Upper lobe of right lung (tissue), 1 donor: ENCODE measurements at regions not wholly inside any gene's neighbourhood (a gene's known extent, or its start where the extent isn't known, plus 50 kb on each side); places are given as distances from the start of the nearest gene placed in this dataset.

Experiments
- ATAC-seq: fragments of 200-7000 bp; cut with Tn5 transposase; one replicate; pipeline ENCODE4 v1.9.1; 2020; ENCODE audit warnings: mild to moderate bottlenecking, moderate library complexity
- DNase-seq: peaks from one replicate; pipeline ENCODE4 v3.0.0-alpha.2; 2020
- H3K27ac ChIP-seq: fragments of 200-600 bp; one replicate; pipeline ENCODE4 v1.8.0; 2022
- H3K27me3 ChIP-seq: fragments of 200-600 bp; one replicate; pipeline ENCODE4 v1.8.0; 2022; ENCODE audit warnings: mild to moderate bottlenecking
- H3K36me3 ChIP-seq: fragments of 200-600 bp; one replicate; pipeline ENCODE4 v1.8.0; 2022
- H3K4me1 ChIP-seq: fragments of 200-600 bp; one replicate; pipeline ENCODE4 v1.8.0; 2022
- H3K4me3 ChIP-seq: fragments of 200-600 bp; one replicate; pipeline ENCODE4 v1.8.0; 2022; ENCODE audit warnings: mild to moderate bottlenecking
- H3K9me3 ChIP-seq: fragments of 200-600 bp; one replicate; pipeline ENCODE4 v1.8.0; 2022
- intact Hi-C: fragments of 100-400 bp; cut with DNase I; formaldehyde crosslinking; loops from one replicate; pipeline ENCODE4 v1.11.0; 2022
- TF ChIP-seq, protein P1 (sequence below): fragments of 200-600 bp; IDR thresholded peaks from one replicate; pipeline ENCODE4 v1.8.0; 2022; ENCODE audit warnings: antibody characterized with exemption
- donor health status: DM: no; HTN: yes; CAD: no; lungs with severe emphysema.

DNA sequence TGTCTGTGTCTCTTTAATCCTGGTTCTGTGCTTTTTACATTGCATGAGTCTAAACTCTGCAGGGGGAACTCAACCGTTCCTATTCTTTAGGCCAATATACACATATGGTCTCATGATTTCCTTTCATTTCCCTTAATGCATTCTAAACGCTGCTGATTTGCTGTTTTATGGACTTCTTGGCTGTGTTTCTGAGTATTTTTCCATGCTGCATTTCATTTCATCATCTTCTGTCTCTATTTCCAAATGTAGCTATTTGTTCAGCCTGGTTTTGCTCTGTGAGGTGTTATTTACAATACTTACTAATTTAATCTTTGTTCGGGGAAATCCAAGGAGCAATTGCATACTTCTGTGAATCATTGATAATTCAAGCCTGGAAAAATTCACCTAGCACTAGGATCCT, 897.2 kb downstream of the TSN start:
- TF ChIP-seq, protein P1, sequence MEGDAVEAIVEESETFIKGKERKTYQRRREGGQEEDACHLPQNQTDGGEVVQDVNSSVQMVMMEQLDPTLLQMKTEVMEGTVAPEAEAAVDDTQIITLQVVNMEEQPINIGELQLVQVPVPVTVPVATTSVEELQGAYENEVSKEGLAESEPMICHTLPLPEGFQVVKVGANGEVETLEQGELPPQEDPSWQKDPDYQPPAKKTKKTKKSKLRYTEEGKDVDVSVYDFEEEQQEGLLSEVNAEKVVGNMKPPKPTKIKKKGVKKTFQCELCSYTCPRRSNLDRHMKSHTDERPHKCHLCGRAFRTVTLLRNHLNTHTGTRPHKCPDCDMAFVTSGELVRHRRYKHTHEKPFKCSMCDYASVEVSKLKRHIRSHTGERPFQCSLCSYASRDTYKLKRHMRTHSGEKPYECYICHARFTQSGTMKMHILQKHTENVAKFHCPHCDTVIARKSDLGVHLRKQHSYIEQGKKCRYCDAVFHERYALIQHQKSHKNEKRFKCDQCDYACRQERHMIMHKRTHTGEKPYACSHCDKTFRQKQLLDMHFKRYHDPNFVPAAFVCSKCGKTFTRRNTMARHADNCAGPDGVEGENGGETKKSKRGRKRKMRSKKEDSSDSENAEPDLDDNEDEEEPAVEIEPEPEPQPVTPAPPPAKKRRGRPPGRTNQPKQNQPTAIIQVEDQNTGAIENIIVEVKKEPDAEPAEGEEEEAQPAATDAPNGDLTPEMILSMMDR = no peak
- intact Hi-C loops = no loop called here
- H3K4me3 ChIP-seq = no peak overlapping the region
- no peak overlapping the region for H3K27ac ChIP-seq
- no peak for ATAC-seq
- H3K27me3 ChIP-seq = no peaks in the 10 kb centered on the region
- no peaks in the 10 kb centered on the region for H3K36me3 ChIP-seq
- no peak for DNase-seq
- no peaks in the 10 kb centered on the region for H3K4me1 ChIP-seq
- no peaks in the 10 kb centered on the region for H3K9me3 ChIP-seq

DNA sequence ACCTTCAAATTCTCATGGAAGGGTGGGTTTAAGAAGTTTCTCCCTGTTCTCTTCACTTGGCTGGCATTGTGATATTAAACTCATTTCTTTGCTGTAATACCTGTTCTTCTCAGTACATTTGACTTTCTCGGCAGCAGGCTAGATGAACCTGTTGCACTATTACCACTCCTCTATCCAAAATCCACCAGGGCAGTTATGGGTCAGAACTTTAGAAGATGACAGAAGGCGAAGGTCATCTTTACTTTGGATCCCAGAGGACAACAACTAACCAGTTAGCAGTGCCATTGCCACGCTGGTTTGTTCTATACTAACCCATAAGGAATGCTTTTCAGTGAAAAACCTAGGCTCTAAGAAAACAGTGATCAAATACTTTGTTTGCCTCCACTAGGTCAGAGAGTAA, 901.0 kb downstream of the TSN start:
- H3K4me1 ChIP-seq = no peaks in the 10 kb centered on the region
- TF ChIP-seq, protein P1 = no peak
- H3K4me3 ChIP-seq = no peak overlapping the region
- no peaks in the 10 kb centered on the region for H3K9me3 ChIP-seq
- H3K27ac ChIP-seq = no peak overlapping the region
- peaks cover 5% of the 10 kb centered on the region for H3K27me3 ChIP-seq
- ATAC-seq (no peak), DNase-seq (no peak)
- intact Hi-C loops = no loop called here
- no peaks in the 10 kb centered on the region for H3K36me3 ChIP-seq

DNA sequence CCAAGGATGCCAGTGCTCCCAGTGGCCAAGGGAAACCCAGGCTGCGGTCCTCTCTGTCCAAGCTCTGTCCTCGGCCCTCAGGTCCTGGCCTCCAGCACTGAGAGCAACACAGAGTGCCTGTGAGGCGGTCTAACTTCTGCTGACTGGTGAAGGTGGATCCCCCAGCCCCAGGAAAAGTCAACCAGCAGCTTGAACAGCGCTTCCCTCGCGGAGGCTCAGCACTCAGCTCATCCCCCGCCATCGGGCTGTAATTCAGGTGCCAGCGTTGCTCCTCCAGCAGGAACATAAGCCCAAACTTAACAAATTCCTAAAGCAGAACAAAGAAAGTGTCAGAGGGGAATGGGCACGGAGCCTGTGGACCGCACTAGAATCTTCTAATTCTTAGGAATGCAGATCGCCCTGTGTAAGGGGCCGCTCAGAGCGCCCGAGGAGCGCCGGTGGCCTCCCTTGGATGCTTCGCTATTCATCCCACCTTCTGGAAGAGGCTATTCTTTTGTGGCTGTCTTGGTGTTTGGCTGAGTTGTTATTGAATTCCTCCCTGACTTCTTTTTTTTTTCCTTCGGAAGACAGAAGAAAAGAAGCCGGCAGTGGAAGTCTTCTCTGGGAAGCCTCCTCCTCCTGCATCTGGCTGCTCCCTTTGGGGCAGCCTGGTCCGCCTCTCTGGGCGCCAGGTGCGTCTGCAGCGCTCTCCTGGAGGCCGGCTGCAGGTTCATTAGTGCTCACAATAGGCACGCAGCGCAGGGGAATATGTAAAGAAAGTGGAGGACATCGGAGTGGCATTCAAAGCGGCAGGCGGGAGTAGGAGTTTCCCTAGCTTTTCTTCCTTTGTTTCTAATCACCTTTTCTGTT, 905.6 kb downstream of the TSN start:
- Histone ChIP-seq H3K36me3 (no peaks in the 10 kb centered on the region), H3K27ac (no peak overlapping the region), H3K4me3 (no peak overlapping the region), H3K27me3 (peaks cover 10% of the 10 kb centered on the region), H3K4me1 (no peaks in the 10 kb centered on the region), H3K9me3 (no peaks in the 10 kb centered on the region)
- DNase-seq (no peak), ATAC-seq (no peak)
- intact Hi-C loops = no loop called here
- TF ChIP-seq, protein P1 = no peak

DNA sequence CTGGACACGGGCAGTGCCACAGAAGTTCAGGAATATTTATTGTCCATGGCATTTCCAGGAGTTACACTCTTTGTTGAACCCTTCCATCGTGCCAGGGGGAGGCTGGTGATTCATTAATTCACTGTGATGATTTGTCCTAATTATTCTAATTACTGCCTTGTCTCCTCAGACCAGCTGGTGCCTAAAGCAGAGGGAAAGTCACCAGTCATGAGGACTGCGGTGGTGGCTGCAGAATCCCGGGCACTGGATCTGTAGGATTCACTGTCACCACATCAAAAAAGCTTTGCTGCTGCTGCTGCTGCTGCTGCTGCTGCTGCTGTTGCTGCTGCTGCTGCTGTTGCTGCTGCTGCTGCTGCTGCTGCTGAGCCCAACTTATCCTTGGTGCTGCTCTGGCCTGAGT, 908.2 kb downstream of the TSN start:
- no peak overlapping the region for H3K4me3 ChIP-seq
- no peaks in the 10 kb centered on the region for H3K36me3 ChIP-seq
- no peak overlapping the region for H3K27ac ChIP-seq
- H3K4me1 ChIP-seq = no peaks in the 10 kb centered on the region
- H3K9me3 ChIP-seq = no peaks in the 10 kb centered on the region
- ATAC-seq (no peak), DNase-seq (no peak)
- intact Hi-C loops = no loop called here
- peaks cover 10% of the 10 kb centered on the region for H3K27me3 ChIP-seq
- TF ChIP-seq, protein P1 = no peak

DNA sequence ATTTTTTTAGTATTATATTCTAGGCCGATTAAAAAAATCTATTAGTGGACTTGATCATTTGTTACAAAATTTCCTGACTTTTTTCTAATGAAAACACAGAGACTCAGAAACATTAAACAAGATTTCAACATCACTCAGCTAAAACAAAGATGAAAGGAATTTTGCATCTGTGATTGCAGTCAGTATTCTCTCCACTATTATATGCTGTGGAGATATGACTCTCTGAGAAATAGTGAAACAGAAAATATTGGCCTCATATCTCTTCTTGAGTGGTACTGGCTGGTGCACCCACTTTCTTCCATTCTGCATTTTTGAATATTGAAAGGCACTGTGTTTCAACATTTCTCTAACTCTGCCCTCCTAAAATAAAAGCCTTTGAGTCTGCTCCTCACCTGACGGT, 914.2 kb downstream of the TSN start:
- H3K9me3 ChIP-seq = no peaks in the 10 kb centered on the region
- no peaks in the 10 kb centered on the region for H3K27me3 ChIP-seq
- no peaks in the 10 kb centered on the region for H3K4me1 ChIP-seq
- intact Hi-C loops = no loop called here
- no peak overlapping the region for H3K4me3 ChIP-seq
- ATAC-seq (no peak), DNase-seq (no peak)
- TF ChIP-seq, protein P1 = no peak
- no peak overlapping the region for H3K27ac ChIP-seq
- H3K36me3 ChIP-seq = no peaks in the 10 kb centered on the region
